K562 (cell line): ENCODE measurements at regions not wholly inside any gene's neighbourhood (a gene's known extent, or its start where the extent isn't known, plus 50 kb on each side); places are given as distances from the start of the nearest gene placed in this dataset.

ENCODE experiments used
- ATAC-seq: fragments of 200-7000 bp; cut with Tn5 transposase; 3 replicates; pipeline ENCODE4 v1.9.1; 2020; ENCODE audit warnings: moderate library complexity
- BruUV-seq: library from RNA; stranded (reverse); fragments of 400-500 nt; replicated peaks from 2 replicates; lab custom pipeline; 2021; lab: Mats Ljungman, UMichigan
- CTCF ChIA-PET: fragments of 300-600 bp; formaldehyde crosslinking; extraction: SDS; loops from one replicate; lab custom pipeline; 2021; ENCODE audit warnings: low intra/inter-chr PET ratio; lab: Yijun Ruan, JAX
- POLR2A ChIA-PET: fragments of 300-600, 350-650 bp; sonication (Branson Sonifier 250); formaldehyde crosslinking; extraction: SDS; loops from one replicate; lab custom pipeline; 2021; ENCODE audit warnings: antibody characterized with exemption, inconsistent platforms; lab: Yijun Ruan, JAX
- DNase-seq, 4 experiments: peaks; one replicate each; pipeline versions ENCODE4 v3.0.0 to v3.0.0-alpha.2; 2011 to 2018; ENCODE audit warnings: low spot score in 3 of 4, mixed read lengths in 3 of 4; ENCODE audit errors: extremely low read depth in 1 of 4
- FAIRE-seq: peaks from 2 replicates; lab custom pipeline; 2011; peaks lifted over from hg19 to GRCh38; lab: Jason Lieb, UNC
- H2AFZ ChIP-seq: 2 replicates; pipeline ENCODE4 v1.6.0; 2011; ENCODE audit warnings: low read depth, low read length, control low read depth, inconsistent platforms
- H3K27ac ChIP-seq: fragments of 200-600 bp; 3 replicates; pipeline ENCODE4 v1.8.0; 2011; ENCODE audit warnings: low read depth, mild to moderate bottlenecking, control low read depth, inconsistent platforms, low read length, moderate library complexity, mixed read lengths; ENCODE audit errors: extremely low read depth
- H3K27me3 ChIP-seq, 2 experiments: fragments of 300-600 bp in 1 of 2; 2 replicates in 1 of 2; 3 replicates in 1 of 2; pipeline versions ENCODE4 v1.6.0 to v1.8.0; 2011; ENCODE audit warnings: inconsistent platforms in 2 of 2, low read length in 2 of 2, mild to moderate bottlenecking in 1 of 2, mixed read lengths in 1 of 2, moderate library complexity in 1 of 2; ENCODE audit not compliant: control insufficient read depth in 2 of 2, insufficient read depth in 2 of 2
- H3K36me3 ChIP-seq: fragments of 300-600 bp; 3 replicates; pipeline ENCODE4 v1.8.0; 2011; ENCODE audit warnings: mild to moderate bottlenecking, low read length, inconsistent platforms; ENCODE audit not compliant: control insufficient read depth, insufficient read depth
- H3K4me1 ChIP-seq, 2 experiments: fragments of 200-600 bp in 1 of 2; replicated peaks in 1 of 2; 2 replicates in 1 of 2; 3 replicates in 1 of 2; pipeline versions ENCODE4 v1.5.1 to v1.8.0; 2011; ENCODE audit warnings: inconsistent platforms in 2 of 2, low read length in 2 of 2, mild to moderate bottlenecking in 1 of 2, mixed read lengths in 1 of 2, moderate library complexity in 1 of 2; ENCODE audit not compliant: control insufficient read depth in 2 of 2, insufficient read depth in 2 of 2
- H3K4me2 ChIP-seq: 2 replicates; pipeline ENCODE4 v1.6.1; 2011; ENCODE audit warnings: low read length, control low read depth, inconsistent platforms, mixed read lengths; ENCODE audit not compliant: insufficient read depth
- H3K4me3 ChIP-seq: fragments of 200-600 bp; sonication (generic), shearing (Covaris generic); 2 replicates; pipeline ENCODE4 v1.5.1; 2016; ENCODE audit warnings: control low read depth, inconsistent platforms
- H3K79me2 ChIP-seq: fragments of 200-600 bp; 3 replicates; pipeline ENCODE4 v1.8.0; 2011; ENCODE audit warnings: low read length, inconsistent platforms; ENCODE audit not compliant: control insufficient read depth, insufficient read depth
- H3K9ac ChIP-seq, 2 experiments: 2 replicates each; pipeline versions ENCODE4 v1.6.0 to v1.6.1; 2011; ENCODE audit warnings: low read depth in 2 of 2, low read length in 2 of 2, control low read depth in 1 of 2, inconsistent platforms in 1 of 2, mild to moderate bottlenecking in 1 of 2, mixed read lengths in 1 of 2; ENCODE audit not compliant: insufficient read depth in 1 of 2
- H3K9me1 ChIP-seq: one replicate; pipeline ENCODE4 v1.6.0; 2011; ENCODE audit warnings: inconsistent platforms, mild to moderate bottlenecking, low read length, moderate library complexity; ENCODE audit not compliant: control insufficient read depth, insufficient read depth
- H3K9me3 ChIP-seq: replicated peaks from 2 replicates; pipeline ENCODE4 v1.5.1; 2011; ENCODE audit warnings: low read depth, low read length, inconsistent platforms; ENCODE audit not compliant: control insufficient read depth, insufficient read depth
- H4K20me1 ChIP-seq: replicated peaks from 2 replicates; pipeline ENCODE4 v1.6.1; 2011; ENCODE audit warnings: low read length, inconsistent platforms, mixed read lengths; ENCODE audit not compliant: control insufficient read depth, insufficient read depth
- E4F1 ChIP-seq: fragments of 250-450 bp; sonication (Bioruptor Pico); IDR thresholded peaks from 2 replicates; pipeline ENCODE4 v1.5.0; 2021; ENCODE audit warnings: mild to moderate bottlenecking, borderline replicate concordance
- ELK1 ChIP-seq: sonication (generic); formaldehyde crosslinking; IDR thresholded peaks from 2 replicates; pipeline ENCODE4 v1.8.1; 2022; ENCODE audit warnings: missing genetic modification reagents
- FOXJ3 ChIP-seq: sonication (generic); formaldehyde crosslinking; IDR thresholded peaks from 2 replicates; pipeline ENCODE4 v1.4.0; 2020; ENCODE audit warnings: mild to moderate bottlenecking, missing genetic modification reagents
- GTF3C2 ChIP-seq: IDR thresholded peaks from 3 replicates; pipeline ENCODE4 v1.6.1; 2011; ENCODE audit warnings: borderline replicate concordance, mild to moderate bottlenecking, moderate library complexity; ENCODE audit not compliant: insufficient read length; ENCODE audit errors: extremely low read depth
- KDM5B ChIP-seq: fragments of 200-600 bp; sonication (generic); IDR thresholded peaks from 2 replicates; pipeline ENCODE4 v1.6.1; 2012; ENCODE audit warnings: low read depth, mild to moderate bottlenecking, moderate library complexity, low read length, control low read depth, inconsistent platforms; ENCODE audit not compliant: insufficient replicate concordance
- KLF16 ChIP-seq: IDR thresholded peaks from 2 replicates; pipeline ENCODE4 v1.6.1; 2016; ENCODE audit warnings: antibody characterized with exemption
- NRF1 ChIP-seq, 2 experiments: fragments of 450-650 bp; IDR thresholded peaks in 1 of 2; conservative IDR thresholded peaks in 1 of 2; 2 replicates each; pipeline ENCODE4 v1.6.1; 2014; ENCODE audit warnings: mild to moderate bottlenecking in 2 of 2
- POLR2G ChIP-seq: fragments of 200-400 bp; formaldehyde crosslinking; IDR thresholded peaks from 2 replicates; pipeline ENCODE4 v1.6.1; 2017; ENCODE audit warnings: low read depth, mild to moderate bottlenecking, antibody characterized with exemption, low read length, moderate library complexity
- RNF2 ChIP-seq: sonication (generic); IDR thresholded peaks from 2 replicates; pipeline ENCODE4 v1.6.1; 2016
- ZNF408 ChIP-seq: fragments of 250-450 bp; sonication (Bioruptor Pico); IDR thresholded peaks from 2 replicates; pipeline ENCODE4 v1.4.0; 2020; ENCODE audit warnings: low read depth, mild to moderate bottlenecking, moderate library complexity
- ZNF740 ChIP-seq, 3 experiments: fragments of 200-800 bp in 1 of 3; sonication (Bioruptor generic) in 1 of 3; sonication (generic) in 1 of 3; formaldehyde crosslinking in 1 of 3; IDR thresholded peaks; 2 replicates each; pipeline versions ENCODE4 v1.6.1 to v1.8.0; 2016 to 2022; ENCODE audit warnings: mild to moderate bottlenecking in 2 of 3, missing compliant biosample characterization in 2 of 3, missing genetic modification characterization in 2 of 3, missing genetic modification reagents in 1 of 3
- ZNF77 ChIP-seq: fragments of 250-450 bp; sonication (Bioruptor Pico); IDR thresholded peaks from 2 replicates; pipeline ENCODE4 v1.5.0; 2020
- ZNF79 ChIP-seq: fragments of 250-450 bp; sonication (Bioruptor Pico); IDR thresholded peaks from 2 replicates; pipeline ENCODE4 v1.4.0; 2020; ENCODE audit warnings: low read depth, mild to moderate bottlenecking, moderate library complexity
- WGBS: fragments of 100-300 bp; shearing (Covaris generic); methylation state at CpG from one replicate; pipeline ENCODE4 v1.1.6; 2016; ENCODE audit warnings: low coverage, mixed read lengths; ENCODE audit not compliant: insufficient coverage; ENCODE audit errors: missing lambda C conversion rate; 5-methylcytosine and 5-hydroxymethylcytosine counted together
- in situ Hi-C: fragments of 300-500 bp; cut with MboI; formaldehyde crosslinking; loops from 4 replicates; pipeline ENCODE4 v1.15.0; 2018; ENCODE audit warnings: inconsistent platforms, mixed read lengths
- intact Hi-C: fragments of 100-400 bp; cut with micrococcal nuclease; formaldehyde crosslinking; loops from 2 replicates; pipeline ENCODE4 v1.14.2; 2022

GRCh38 chr20:57843941-57844625, 134.3 kb upstream of the PMEPA1 start:
- Histone ChIP-seq H3K4me1 (no peaks in the 10 kb centered on the region), H3K36me3 (no peaks in the 10 kb centered on the region), H3K4me2 (no peak overlapping the region), H3K9me3 (no peaks in the 10 kb centered on the region), H2AFZ (no peak overlapping the region), H3K9me1 (no peaks in the 10 kb centered on the region), H3K4me3 (no peak overlapping the region), H4K20me1 (peaks cover 3% of the 10 kb centered on the region; the same call in 1 of the 2 replicates), H3K9ac (no peak overlapping the region), H3K27me3 (peaks cover 20 to 26% of the 10 kb centered on the region in 2 experiments), H3K79me2 (no peaks in the 10 kb centered on the region), H3K27ac (no peak overlapping the region)
- TF ChIP-seq ZNF740 (CRISPR knock-in tag; IDR thresholded peaks at IDR 0.05): no peak
- TF ChIP-seq ZNF740 (tag; IDR thresholded peaks at IDR 0.05): no peak
- TF ChIP-seq ZNF77: no peak
- TF ChIP-seq KLF16: no peak
- TF ChIP-seq GTF3C2: no peak
- TF ChIP-seq ZNF79 (CRISPR knock-in tag): no peak
- no peak for TF ChIP-seq FOXJ3 (CRISPR knock-in tag)
- no peak for TF ChIP-seq ZNF408
- no peak for TF ChIP-seq NRF1 (conservative IDR thresholded peaks at IDR 0.05 in 1 of 2, IDR thresholded peaks at IDR 0.05 in 1 of 2)
- no peak for TF ChIP-seq KDM5B
- no peak for TF ChIP-seq POLR2G
- no peak for TF ChIP-seq RNF2
- TF ChIP-seq ELK1 (CRISPR knock-in tag): no peak
- TF ChIP-seq E4F1 (CRISPR knock-in tag): no peak
- CTCF ChIA-PET: no interaction called here
- intact Hi-C loops: loop anchor here (10.0 kb wide), 1 partner anchor 189 kb away; no protein-coding TSS in a partner anchor
- POLR2A ChIA-PET: interaction anchor here (0.6 kb wide), 1 partner anchor 46 kb away, joined by 3 read pairs; no protein-coding TSS in a partner anchor
- FAIRE-seq (no peak), ATAC-seq (no peak), DNase-seq (no peak)
- in situ Hi-C loops: no loop called here
- 3% methylated on average over 11 of the region's 14 CpGs for WGBS
- BruUV-seq: no TSS peak
